ENCODE measurements at regions not wholly inside any gene's neighbourhood (a gene's known extent, or its start where the extent isn't known, plus 50 kb on each side); places are given as distances from the start of the nearest gene placed in this dataset.

GRCh38 chr4:160386846-160387245, 1284.0 kb downstream of the RAPGEF2 start:
- TF ChIP-seq SP2 (IDR thresholded peaks at IDR 0.05; ENCODE audit: low read length), result no peak
- TF ChIP-seq YY1 (IDR thresholded peaks at IDR 0.05; ENCODE audit: low read depth, low read length), result no peak

All from H1 (cell line).